ENCODE measurements at regions not wholly inside any gene's neighbourhood (a gene's known extent, or its start where the extent isn't known, plus 50 kb on each side); places are given as distances from the start of the nearest gene placed in this dataset.

GRCh38 chr7:95684037-95684436 is 87.7 kb upstream of the PDK4 start:
- TF ChIP-seq CTCF (IDR thresholded peaks at IDR 0.05; ENCODE audit: low read depth, low read length) = peak; percentile 46
- TF ChIP-seq EZH2phosphoT487 (IDR thresholded peaks at IDR 0.05; ENCODE audit: low read depth) = no peak
